ENCODE measurements at regions not wholly inside any gene's neighbourhood (a gene's known extent, or its start where the extent isn't known, plus 50 kb on each side); places are given as distances from the start of the nearest gene placed in this dataset.

GRCh38 chr10:130371666-130372065 lies 235.5 kb downstream of the GLRX3 start:
- TF ChIP-seq CTCF (IDR thresholded peaks at IDR 0.05) (no peak), POLR2A (IDR thresholded peaks at IDR 0.05) (no peak), POLR2AphosphoS5 (IDR thresholded peaks at IDR 0.05) (no peak)
